Prostate gland (tissue), 2 donors: ENCODE measurements at regions not wholly inside any gene's neighbourhood (a gene's known extent, or its start where the extent isn't known, plus 50 kb on each side); places are given as distances from the start of the nearest gene placed in this dataset.
A peak's percentile ranks its signal among the peaks of the same experiment; 100 is the strongest.

Experiments
- DNase-seq: peaks from one replicate; pipeline ENCODE4 v3.0.0-alpha.2; 2019; ENCODE audit warnings: low spot score
- H3K27ac ChIP-seq, 2 donors: fragments of 200-600 bp; sonication (generic); 2 replicates each; pipeline ENCODE4 v1.5.1; 2017 to 2019
- H3K27me3 ChIP-seq: fragments of 200-600 bp; sonication (generic); replicated peaks from 2 replicates; pipeline ENCODE4 v1.5.1; 2019; ENCODE audit not compliant: insufficient read depth
- H3K36me3 ChIP-seq, 2 donors: fragments of 200-600 bp; sonication (generic); 1 replicate in 1 of 2; 2 replicates in 1 of 2; pipeline versions ENCODE4 v1.5.1 to v1.8.1; 2017 to 2019
- H3K4me1 ChIP-seq: fragments of 200-600 bp; sonication (generic); replicated peaks from 2 replicates; pipeline ENCODE4 v1.5.1; 2019
- H3K4me3 ChIP-seq, 2 donors: fragments of 200-600 bp; sonication (generic); 2 replicates each; pipeline ENCODE4 v1.5.1; 2017 to 2019
- H3K9me3 ChIP-seq: fragments of 200-600 bp; sonication (generic); 2 replicates; pipeline ENCODE4 v1.5.1; 2017
- CTCF ChIP-seq, 4 experiments: fragments of 200-600 bp in 2 of 4; fragments of 450-650 bp in 2 of 4; sonication (generic) in 2 of 4; IDR thresholded peaks; 1 replicate in 3 of 4; 2 replicates in 1 of 4; pipeline ENCODE4 v1.5.1; 2016 to 2019; ENCODE audit warnings: antibody characterized with exemption in 4 of 4, mild to moderate bottlenecking in 2 of 4, moderate library complexity in 2 of 4
- POLR2A ChIP-seq: fragments of 450-650 bp; IDR thresholded peaks from one replicate; pipeline ENCODE4 v1.6.1; 2016; ENCODE audit warnings: antibody characterized with exemption, mild to moderate bottlenecking
- POLR2AphosphoS5 ChIP-seq: sonication (generic); formaldehyde crosslinking; IDR thresholded peaks from one replicate; pipeline ENCODE4 v1.6.1; 2017; ENCODE audit warnings: antibody characterized with exemption
- WGBS: methylation state at CpG from one replicate; pipeline ENCODE4 v1.1.5; 2018; 5-methylcytosine and 5-hydroxymethylcytosine counted together
- intact Hi-C: fragments of 100-400 bp; cut with DNase I; formaldehyde crosslinking; loops from one replicate; pipeline ENCODE4 v1.14.2; 2022

- Histone ChIP-seq H3K27me3 (no peaks in the 10 kb centered on the region), H3K27ac (no peak overlapping the region), H3K36me3 (no peaks in the 10 kb centered on the region), H3K4me1 (no peaks in the 10 kb centered on the region), H3K9me3 (no peaks in the 10 kb centered on the region), H3K4me3 (no peak overlapping the region)
- TF ChIP-seq CTCF (IDR thresholded peaks at IDR 0.05) = no peak
- no peak for TF ChIP-seq POLR2AphosphoS5
- no peak for TF ChIP-seq POLR2A
- DNase-seq = no peak
- intact Hi-C loops = no loop called here
- 90% methylated on average over 2 of the region's 2 CpGs for WGBS
Observed at GRCh38 chr6:121770943-121771342, 335.5 kb downstream of the GJA1 start.

GRCh38 chr6:121771937-121772720 lies 336.7 kb downstream of the GJA1 start:
- no peak for DNase-seq
- TF ChIP-seq POLR2A (no peak), POLR2AphosphoS5 (no peak), CTCF (IDR thresholded peaks at IDR 0.05) (no peak)
- Histone ChIP-seq H3K27ac (no peak overlapping the region), H3K4me3 (no peak overlapping the region), H3K27me3 (no peaks in the 10 kb centered on the region), H3K4me1 (no peaks in the 10 kb centered on the region), H3K36me3 (no peaks in the 10 kb centered on the region), H3K9me3 (no peaks in the 10 kb centered on the region)
- intact Hi-C loops = no loop called here
- 83% methylated on average over 4 of the region's 4 CpGs for WGBS

- no peak overlapping the region for H3K4me3 ChIP-seq
- no peaks in the 10 kb centered on the region for H3K4me1 ChIP-seq
- WGBS = 97% methylated on average over 2 of the region's 2 CpGs
- no peak overlapping the region for H3K27ac ChIP-seq
- intact Hi-C loops = no loop called here
- no peaks in the 10 kb centered on the region for H3K36me3 ChIP-seq
- no peak for DNase-seq
- H3K9me3 ChIP-seq = no peaks in the 10 kb centered on the region
- H3K27me3 ChIP-seq = no peaks in the 10 kb centered on the region
- TF ChIP-seq POLR2AphosphoS5 (no peak), CTCF (IDR thresholded peaks at IDR 0.05) (no peak)
Observed at GRCh38 chr6:121776054-121776453, 340.6 kb downstream of the GJA1 start.

GRCh38 chr6:121780325-121781321 lies 345.2 kb downstream of the GJA1 start:
- peak; percentile 83 for DNase-seq
- no peak overlapping the region for H3K4me3 ChIP-seq
- H3K9me3 ChIP-seq = no peaks in the 10 kb centered on the region
- no peaks in the 10 kb centered on the region for H3K27me3 ChIP-seq
- 41% methylated on average over 3 of the region's 3 CpGs for WGBS
- no peaks in the 10 kb centered on the region for H3K4me1 ChIP-seq
- no peak for TF ChIP-seq CTCF (IDR thresholded peaks at IDR 0.05)
- TF ChIP-seq POLR2A = no peak
- peak; percentile 81 for TF ChIP-seq POLR2AphosphoS5
- H3K27ac ChIP-seq = peak overlapping the region; percentile 54 to 55
- intact Hi-C loops = loop anchor here (5.0 to 10.0 kb wide), 5 partner anchors 254 to 402 kb away; partner anchors contain the start of gene GJA1
- H3K36me3 ChIP-seq = no peaks in the 10 kb centered on the region
